GM19023 (cell line): ENCODE measurements at regions not wholly inside any gene's neighbourhood (a gene's known extent, or its start where the extent isn't known, plus 50 kb on each side); places are given as distances from the start of the nearest gene placed in this dataset.
"Not testable (repeated sequence)": the region's sequence is repeated elsewhere in the genome, so short reads cannot be mapped to it uniquely, and the experiment has no call there.

ENCODE experiments used
- ATAC-seq: cut with Tn5 transposase; IDR thresholded peaks from one replicate; pipeline ENCODE4 v1.9.1; 2021; ENCODE audit warnings: mild to moderate bottlenecking, moderate library complexity; ENCODE audit not compliant: unreplicated experiment

GRCh38 chr3:80374423-80374822, 606.6 kb upstream of the ROBO1 start:
- ATAC-seq, result no peak

GRCh38 chr3:80368616-80369015, 600.8 kb upstream of the ROBO1 start:
- no peak for ATAC-seq

GRCh38 chr3:80366808-80367548, 599.2 kb upstream of the ROBO1 start:
- no peak for ATAC-seq

- no peak for ATAC-seq
Measured at GRCh38 chr3:80357761-80358160, 590.0 kb upstream of the ROBO1 start.

GRCh38 chr3:80355144-80355543, 587.3 kb upstream of the ROBO1 start:
- ATAC-seq, result no peak

GRCh38 chr3:80351201-80351600, 583.4 kb upstream of the ROBO1 start:
- ATAC-seq, result no peak

- ATAC-seq, result no peak
Measured at GRCh38 chr3:80350771-80351170, 583.0 kb upstream of the ROBO1 start.

GRCh38 chr3:80338366-80338765, 570.6 kb upstream of the ROBO1 start:
- ATAC-seq, result no peak

GRCh38 chr3:80334534-80334933, 566.7 kb upstream of the ROBO1 start:
- no peak for ATAC-seq

GRCh38 chr3:80331494-80332170, 563.8 kb upstream of the ROBO1 start:
- ATAC-seq, result no peak

GRCh38 chr3:80314541-80314940, 546.7 kb upstream of the ROBO1 start:
- not testable (repeated sequence) for ATAC-seq

- no peak for ATAC-seq
Measured at GRCh38 chr3:80308637-80309036, 540.8 kb upstream of the ROBO1 start.

- ATAC-seq, result no peak
Measured at GRCh38 chr3:80307844-80308243, 540.0 kb upstream of the ROBO1 start.

GRCh38 chr3:80297720-80298119, 529.9 kb upstream of the ROBO1 start:
- ATAC-seq, result no peak

GRCh38 chr3:80285388-80285787, 517.6 kb upstream of the ROBO1 start:
- ATAC-seq, result no peak

GRCh38 chr3:80283783-80284182, 516.0 kb upstream of the ROBO1 start:
- no peak for ATAC-seq

GRCh38 chr3:80278056-80278455, 510.3 kb upstream of the ROBO1 start:
- ATAC-seq, result no peak

- ATAC-seq, result no peak
Measured at GRCh38 chr3:80275120-80275519, 507.3 kb upstream of the ROBO1 start.

- no peak for ATAC-seq
Measured at GRCh38 chr3:80263260-80263659, 495.5 kb upstream of the ROBO1 start.

GRCh38 chr3:80261082-80261481, 493.3 kb upstream of the ROBO1 start:
- ATAC-seq, result no peak

GRCh38 chr3:80259736-80260135, 491.9 kb upstream of the ROBO1 start:
- ATAC-seq, result no peak

- ATAC-seq, result no peak
Measured at GRCh38 chr3:80252113-80252512, 484.3 kb upstream of the ROBO1 start.

GRCh38 chr3:80247766-80248165, 480.0 kb upstream of the ROBO1 start:
- ATAC-seq, result no peak
